T-cell (primary cell): ENCODE measurements at regions not wholly inside any gene's neighbourhood (a gene's known extent, or its start where the extent isn't known, plus 50 kb on each side); places are given as distances from the start of the nearest gene placed in this dataset.

ENCODE experiments used
- ATAC-seq, 4 experiments: fragments of 200-7000 bp in 3 of 4; fragments of 150-1000 bp in 1 of 4; cut with Tn5 transposase; replicated peaks in 1 of 4; 1 replicate in 3 of 4; 2 replicates in 1 of 4; pipeline ENCODE4 v1.10.0; 2021; ENCODE audit warnings: moderate library complexity in 3 of 4, mild to moderate bottlenecking in 2 of 4, moderate number of reproducible peaks in 1 of 4
- CTCF ChIA-PET, 2 donors: fragments of 300-600 bp; sonication (Branson Sonifier 250); formaldehyde crosslinking; loops; one replicate each; lab custom pipeline; 2022; ENCODE audit warnings: antibody characterized with exemption in 2 of 2; lab: Charles Lee
- POLR2A ChIA-PET, 2 donors: fragments of 300-600 bp; sonication (Branson Sonifier 250); formaldehyde crosslinking; loops; one replicate each; lab custom pipeline; 2022; ENCODE audit warnings: antibody characterized with exemption in 2 of 2; lab: Charles Lee
- DNase-seq, 35 experiments: peaks; one replicate each; pipeline versions ENCODE4 v3.0.0 to v3.0.0-alpha.2; 2013 to 2023
- H3K27ac ChIP-seq: one replicate; pipeline ENCODE4 v1.5.1; 2013; ENCODE audit warnings: low read length
- H3K27me3 ChIP-seq, 2 experiments: replicated peaks in 1 of 2; 1 replicate in 1 of 2; 2 replicates in 1 of 2; pipeline versions ENCODE4 v1.6.1 to v1.7.0; 2013; ENCODE audit warnings: low read length in 1 of 2, mixed read lengths in 1 of 2; ENCODE audit not compliant: control insufficient read depth in 2 of 2, insufficient read depth in 2 of 2; ENCODE audit errors: extremely low read depth in 1 of 2
- H3K36me3 ChIP-seq, 2 donors: 1 replicate in 1 of 2; 2 replicates in 1 of 2; pipeline versions ENCODE4 v1.6.1 to v1.7.0; 2013; ENCODE audit warnings: low read length in 1 of 2; ENCODE audit not compliant: control insufficient read depth in 2 of 2, insufficient read depth in 1 of 2; ENCODE audit errors: extremely low read depth in 1 of 2
- H3K4me1 ChIP-seq, 2 experiments: 1 replicate in 1 of 2; 2 replicates in 1 of 2; pipeline versions ENCODE4 v1.6.1 to v1.7.0; 2013; ENCODE audit warnings: low read length in 2 of 2, mixed read lengths in 1 of 2; ENCODE audit not compliant: insufficient read depth in 2 of 2, control insufficient read depth in 1 of 2; ENCODE audit errors: extremely low read depth in 1 of 2
- H3K4me3 ChIP-seq, 2 donors: 1 replicate in 1 of 2; 2 replicates in 1 of 2; pipeline versions ENCODE4 v1.5.1 to v1.7.0; 2013; ENCODE audit warnings: mild to moderate bottlenecking in 2 of 2, low read length in 1 of 2, moderate library complexity in 1 of 2; ENCODE audit not compliant: control insufficient read depth in 1 of 2; ENCODE audit errors: extremely low read depth in 1 of 2
- H3K9me3 ChIP-seq: 2 replicates; pipeline ENCODE4 v1.7.0; 2013
- H3K27ac Mint-ChIP-seq, 2 donors: one replicate each; pipeline ENCODE4 v1.8.0; 2020 to 2021; ENCODE audit warnings: mild to moderate bottlenecking in 2 of 2, mixed read lengths in 2 of 2
- H3K27me3 Mint-ChIP-seq, 2 donors: one replicate each; pipeline ENCODE4 v1.8.0; 2021 to 2022; ENCODE audit warnings: mixed read lengths in 2 of 2
- H3K36me3 Mint-ChIP-seq: one replicate; pipeline ENCODE4 v1.8.0; 2021; ENCODE audit warnings: mixed read lengths
- H3K4me1 Mint-ChIP-seq, 3 donors: one replicate each; pipeline ENCODE4 v1.8.0; 2020 to 2022; ENCODE audit warnings: mixed read lengths in 3 of 3, mild to moderate bottlenecking in 1 of 3
- H3K4me3 Mint-ChIP-seq, 3 donors: one replicate each; pipeline ENCODE4 v1.8.0; 2020 to 2022; ENCODE audit warnings: mild to moderate bottlenecking in 3 of 3, mixed read lengths in 3 of 3, moderate library complexity in 3 of 3
- H3K9me3 Mint-ChIP-seq, 3 donors: one replicate each; pipeline ENCODE4 v1.8.0; 2020 to 2022; ENCODE audit warnings: mixed read lengths in 3 of 3
- WGBS: methylation state at CpG from one replicate; pipeline ENCODE4 v1.1.5; 2013; ENCODE audit warnings: missing lambda C conversion rate; ENCODE audit not compliant: insufficient coverage; 5-methylcytosine and 5-hydroxymethylcytosine counted together

GRCh38 chr5:154129013-154129412 is 61.5 kb upstream of the GALNT10 start:
- POLR2A ChIA-PET: no interaction called here
- ATAC-seq: no peak

GRCh38 chr5:154129921-154130320 is 60.6 kb upstream of the GALNT10 start:
- no peaks in the 10 kb centered on the region for H3K4me1 Mint-ChIP-seq
- no CpG with 5 or more reads among the region's 1 CpG for WGBS
- peaks cover 2 to 3% of the 10 kb centered on the region in 2 experiments for H3K27me3 ChIP-seq
- ChIA-PET CTCF (no interaction called here), POLR2A (no interaction called here)
- H3K36me3 ChIP-seq: no peaks in the 10 kb centered on the region
- H3K9me3 Mint-ChIP-seq: peaks cover 0 to 5% (median 2%) of the 10 kb centered on the region in 3 donors
- DNase-seq: no peak
- H3K27ac ChIP-seq: no peak overlapping the region
- peaks cover 1% of the 10 kb centered on the region for H3K36me3 Mint-ChIP-seq
- no peaks in the 10 kb centered on the region for H3K4me1 ChIP-seq
- H3K27me3 Mint-ChIP-seq: peaks cover 6 to 12% of the 10 kb centered on the region in 2 donors
- no peak overlapping the region for H3K4me3 ChIP-seq
- no peak for ATAC-seq
- H3K9me3 ChIP-seq: no peaks in the 10 kb centered on the region
- no peak overlapping the region for H3K4me3 Mint-ChIP-seq
- no peak overlapping the region for H3K27ac Mint-ChIP-seq

More at GRCh38 chr5:154129013-154129412, 61.5 kb upstream of the GALNT10 start:
- no CpG with 5 or more reads among the region's 3 CpGs for whole genome bisulfite sequencing
- H3K4me1 ChIP-seq: no peaks in the 10 kb centered on the region
- Mint-ChIP-seq H3K27ac (no peak overlapping the region), H3K27me3 (peaks cover 12 to 16% of the 10 kb centered on the region in 2 donors), H3K9me3 (peaks cover 0 to 10% (median 8%) of the 10 kb centered on the region in 3 donors), H3K36me3 (peaks cover 3% of the 10 kb centered on the region), H3K4me1 (no peaks in the 10 kb centered on the region), H3K4me3 (no peak overlapping the region)
- no peaks in the 10 kb centered on the region for H3K9me3 ChIP-seq
- H3K27me3 ChIP-seq: peaks cover 0 to 3% of the 10 kb centered on the region in 2 experiments
- no peaks in the 10 kb centered on the region for H3K36me3 ChIP-seq
- H3K27ac ChIP-seq: no peak overlapping the region
- no peak overlapping the region for H3K4me3 ChIP-seq
- no peak for DNase-seq
- CTCF ChIA-PET: no interaction called here

- no peak for DNase-seq
- ATAC-seq: no peak
- H3K9me3 ChIP-seq: no peaks in the 10 kb centered on the region
- CTCF ChIA-PET: no interaction called here
- no peaks in the 10 kb centered on the region for H3K4me1 ChIP-seq
- no peak overlapping the region for H3K27ac Mint-ChIP-seq
- 93% methylated on average over 4 of the region's 5 CpGs for WGBS
- H3K9me3 Mint-ChIP-seq: no peaks in the 10 kb centered on the region
- H3K4me3 ChIP-seq: no peak overlapping the region
- no peaks in the 10 kb centered on the region for H3K36me3 ChIP-seq
- no peak overlapping the region for H3K4me3 Mint-ChIP-seq
- POLR2A ChIA-PET: no interaction called here
- no peaks in the 10 kb centered on the region for H3K36me3 Mint-ChIP-seq
- peaks cover 2 to 3% of the 10 kb centered on the region in 2 experiments for H3K27me3 ChIP-seq
- peaks cover 0 to 13% of the 10 kb centered on the region in 2 donors for H3K27me3 Mint-ChIP-seq
- H3K4me1 Mint-ChIP-seq: no peaks in the 10 kb centered on the region
- H3K27ac ChIP-seq: no peak overlapping the region
Measured at GRCh38 chr5:154131817-154132216, 58.7 kb upstream of the GALNT10 start.

GRCh38 chr5:154132718-154133307 is 57.7 kb upstream of the GALNT10 start:
- H3K36me3 ChIP-seq: no peaks in the 10 kb centered on the region
- Mint-ChIP-seq H3K36me3 (no peaks in the 10 kb centered on the region), H3K27me3 (peaks cover 0 to 13% of the 10 kb centered on the region in 2 donors), H3K4me1 (no peaks in the 10 kb centered on the region), H3K27ac (no peak overlapping the region), H3K4me3 (no peak overlapping the region), H3K9me3 (no peaks in the 10 kb centered on the region)
- H3K4me1 ChIP-seq: no peaks in the 10 kb centered on the region
- DNase-seq: no peak
- ChIA-PET POLR2A (no interaction called here), CTCF (no interaction called here)
- ATAC-seq: no peak
- peaks cover 2 to 3% of the 10 kb centered on the region in 2 experiments for H3K27me3 ChIP-seq
- no peak overlapping the region for H3K4me3 ChIP-seq
- H3K9me3 ChIP-seq: no peaks in the 10 kb centered on the region
- WGBS: 49% methylated on average over 5 of the region's 6 CpGs
- H3K27ac ChIP-seq: no peak overlapping the region

GRCh38 chr5:154133591-154133990 is 56.9 kb upstream of the GALNT10 start:
- no peaks in the 10 kb centered on the region for H3K9me3 ChIP-seq
- Mint-ChIP-seq H3K36me3 (no peaks in the 10 kb centered on the region), H3K9me3 (no peaks in the 10 kb centered on the region), H3K4me3 (no peak overlapping the region), H3K4me1 (no peaks in the 10 kb centered on the region), H3K27ac (no peak overlapping the region), H3K27me3 (peaks cover 0 to 8% of the 10 kb centered on the region in 2 donors)
- DNase-seq (no peak), ATAC-seq (no peak)
- H3K36me3 ChIP-seq: no peaks in the 10 kb centered on the region
- no peak overlapping the region for H3K27ac ChIP-seq
- POLR2A ChIA-PET: no interaction called here
- CTCF ChIA-PET: no interaction called here
- peaks cover 2 to 3% of the 10 kb centered on the region in 2 experiments for H3K27me3 ChIP-seq
- H3K4me3 ChIP-seq: no peak overlapping the region
- 84% methylated on average over 8 of the region's 10 CpGs for WGBS
- H3K4me1 ChIP-seq: no peaks in the 10 kb centered on the region

DNA sequence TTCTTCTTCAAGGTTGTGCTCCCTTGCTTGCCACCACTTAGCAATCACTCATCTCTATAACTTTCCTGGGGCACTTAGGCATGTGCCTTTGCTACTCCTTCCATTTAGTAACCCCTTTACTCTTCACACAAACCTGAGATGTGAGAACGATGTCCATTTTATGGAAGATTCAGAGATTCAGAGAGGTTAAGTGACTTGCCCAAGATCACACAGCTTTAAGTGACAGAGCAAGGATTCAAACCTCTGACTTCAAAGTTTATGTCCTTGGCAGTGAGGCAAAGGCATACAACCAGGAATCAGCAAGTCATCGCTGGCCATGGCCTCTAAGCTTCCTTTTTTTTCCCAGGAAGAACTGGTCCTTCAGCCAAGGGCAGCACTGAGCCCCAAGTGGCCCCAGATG is 56.0 kb upstream of the GALNT10 start:
- WGBS: 78% methylated on average over 1 of the region's 2 CpGs
- POLR2A ChIA-PET: no interaction called here
- peaks cover 0 to 7% of the 10 kb centered on the region in 2 donors for H3K27me3 Mint-ChIP-seq

More for the DNA sequence above, 56.0 kb upstream of the GALNT10 start:
- H3K36me3 Mint-ChIP-seq: no peaks in the 10 kb centered on the region
- DNase-seq (no peak), ATAC-seq (no peak)
- Histone ChIP-seq H3K36me3 (no peaks in the 10 kb centered on the region), H3K4me1 (no peaks in the 10 kb centered on the region), H3K9me3 (no peaks in the 10 kb centered on the region), H3K4me3 (no peak overlapping the region), H3K27me3 (peaks cover 2 to 3% of the 10 kb centered on the region in 2 experiments), H3K27ac (no peak overlapping the region)
- H3K4me1 Mint-ChIP-seq: no peaks in the 10 kb centered on the region
- CTCF ChIA-PET: no interaction called here
- no peak overlapping the region for H3K27ac Mint-ChIP-seq
- H3K4me3 Mint-ChIP-seq: no peak overlapping the region
- no peaks in the 10 kb centered on the region for H3K9me3 Mint-ChIP-seq
